ENCODE measurements at regions not wholly inside any gene's neighbourhood (a gene's known extent, or its start where the extent isn't known, plus 50 kb on each side); places are given as distances from the start of the nearest gene placed in this dataset.

GRCh38 chr2:235433860-235434259 is 60.0 kb upstream of the AGAP1 start:
- H3K9me3 ChIP-seq (replicated peaks; ENCODE audit: control insufficient read depth, insufficient read depth, low read length) = no peaks in the 10 kb centered on the region
- CTCF ChIA-PET = interaction anchor here (0.8 to 2.0 kb wide), 7 partner anchors 15 to 312 kb away, joined by 3 to 14 read pairs (median 4); no protein-coding TSS in a partner anchor
- DNase-seq (ENCODE audit: low read depth, low spot score) = peak; percentile 39
- no peaks in the 10 kb centered on the region for H3K79me2 ChIP-seq (ENCODE audit: control insufficient read depth, insufficient read depth, low read length)
- no peaks in the 10 kb centered on the region for H3K9me1 ChIP-seq (replicated peaks; ENCODE audit: control insufficient read depth, extremely low read depth, insufficient read depth, low read length)
- no peaks in the 10 kb centered on the region for H3K36me3 ChIP-seq (ENCODE audit: control insufficient read depth in 2 of 2, extremely low read depth in 1 of 2, insufficient read depth in 2 of 2, low read length in 2 of 2)
- no TSS peak for BruUV-seq (replicated peaks)
- intact Hi-C loops (cut with micrococcal nuclease) (loop anchor here (2.0 kb wide), 1 partner anchor 161 kb away; no protein-coding TSS in a partner anchor), dilution Hi-C loops (cut with MboI; ENCODE audit: extremely low pct_ligation_motif_present, low sequenced_read_pairs) (no loop called here)
- no peaks in the 10 kb centered on the region for H4K20me1 ChIP-seq (replicated peaks; ENCODE audit: control insufficient read depth, extremely low read depth, insufficient read depth, low read length)
- POLR2A ChIA-PET = no interaction called here
- FAIRE-seq = peak; percentile 54
- TF ChIP-seq EZH2 (IDR thresholded peaks at IDR 0.05; ENCODE audit: borderline replicate concordance, low read depth, low read length, severe bottlenecking) (no peak), CTCF (IDR thresholded peaks at IDR 0.05; ENCODE audit: extremely low read depth in 1 of 2, insufficient read depth in 1 of 2, low read depth in 1 of 2, low read length in 2 of 2) (no peak), POLR2A (IDR thresholded peaks at IDR 0.05; ENCODE audit: low read depth, low read length) (no peak), JUN (IDR thresholded peaks at IDR 0.05; ENCODE audit: borderline replicate concordance, insufficient read depth, insufficient read length, low read depth) (no peak), MAX (IDR thresholded peaks at IDR 0.05; ENCODE audit: insufficient read depth, insufficient read length) (no peak), POLR2AphosphoS5 (IDR thresholded peaks at IDR 0.05; ENCODE audit: insufficient read depth, low read depth, low read length) (no peak), GATA2 (IDR thresholded peaks at IDR 0.05; ENCODE audit: insufficient read depth, insufficient read length, low read depth, low read length) (no peak), MYC (IDR thresholded peaks at IDR 0.05; ENCODE audit: low read depth, low read length) (no peak), FOS (IDR thresholded peaks at IDR 0.05; ENCODE audit: borderline replicate concordance, insufficient read depth, low read length) (no peak)
- no peak overlapping the region for H3K4me3 ChIP-seq (replicated peaks in 1 of 3; ENCODE audit: insufficient read depth in 1 of 3, low read depth in 1 of 3, low read length in 3 of 3)
- no peaks in the 10 kb centered on the region for H3K27me3 ChIP-seq (ENCODE audit: control insufficient read depth in 2 of 2, insufficient read depth in 2 of 2, low read length in 2 of 2)
- H3K4me2 ChIP-seq (ENCODE audit: insufficient read depth, low read length) = no peak overlapping the region
- no peak overlapping the region for H2AFZ ChIP-seq (ENCODE audit: low read depth, low read length)
- H3K4me1 ChIP-seq (ENCODE audit: control insufficient read depth, extremely low read depth, insufficient read depth, low read length) = no peaks in the 10 kb centered on the region
- H3K27ac ChIP-seq (ENCODE audit: insufficient read depth, low read depth, low read length) = no peak overlapping the region
- H3K9ac ChIP-seq (replicated peaks; ENCODE audit: extremely low read depth, insufficient read depth, low read length) = no peak overlapping the region
